Right cardiac atrium (tissue), 5 donors: ENCODE measurements at regions not wholly inside any gene's neighbourhood (a gene's known extent, or its start where the extent isn't known, plus 50 kb on each side); places are given as distances from the start of the nearest gene placed in this dataset.
"Not testable (repeated sequence)": the region's sequence is repeated elsewhere in the genome, so short reads cannot be mapped to it uniquely, and the experiment has no call there.

Source experiments
- ATAC-seq, 2 donors: fragments of 200-7000 bp; cut with Tn5 transposase; one replicate each; pipeline versions ENCODE4 v1.8.0 to v1.9.1; 2020; ENCODE audit warnings: moderate library complexity in 2 of 2, mild to moderate bottlenecking in 1 of 2
- DNase-seq, 3 donors: peaks; one replicate each; pipeline ENCODE4 v3.0.0-alpha.2; 2020
- H3K27ac ChIP-seq: one replicate; pipeline ENCODE4 v1.5.1; 2013; ENCODE audit warnings: mild to moderate bottlenecking, low read length, control low read depth, moderate library complexity
- H3K27me3 ChIP-seq: one replicate; pipeline ENCODE4 v1.6.1; 2013; ENCODE audit not compliant: control insufficient read depth, insufficient read depth
- H3K4me1 ChIP-seq: one replicate; pipeline ENCODE4 v1.6.1; 2013; ENCODE audit warnings: low read length; ENCODE audit not compliant: control insufficient read depth, insufficient read depth
- H3K4me3 ChIP-seq: one replicate; pipeline ENCODE4 v1.5.1; 2013; ENCODE audit warnings: low read length, control low read depth
- H3K9me3 ChIP-seq: one replicate; pipeline ENCODE4 v1.6.1; 2013; ENCODE audit warnings: low read length; ENCODE audit not compliant: control insufficient read depth
- WGBS: extraction: QIAGEN DNeasy Blood & Tissue Kit; methylation state at CpG from one replicate; pipeline ENCODE4 v1.1.7; 2013; 5-methylcytosine and 5-hydroxymethylcytosine counted together
- intact Hi-C, 4 donors: fragments of 100-400 bp; cut with DNase I; formaldehyde crosslinking; loops; one replicate each; pipeline versions ENCODE4 v1.11.0 to v1.14.0; 2022 to 2023
- donor health status: healthy with polysubstance abuse.
- donor health status: DM: no; HTN: yes; CAD: no.
- donor health status: DM: no; HTN: no; CAD: no.
- donor health status: DM: no; HTN: yes; CAD: no; lungs with severe emphysema.
- donor health status: DM: yes; HTN: yes; CAD: no.

DNA sequence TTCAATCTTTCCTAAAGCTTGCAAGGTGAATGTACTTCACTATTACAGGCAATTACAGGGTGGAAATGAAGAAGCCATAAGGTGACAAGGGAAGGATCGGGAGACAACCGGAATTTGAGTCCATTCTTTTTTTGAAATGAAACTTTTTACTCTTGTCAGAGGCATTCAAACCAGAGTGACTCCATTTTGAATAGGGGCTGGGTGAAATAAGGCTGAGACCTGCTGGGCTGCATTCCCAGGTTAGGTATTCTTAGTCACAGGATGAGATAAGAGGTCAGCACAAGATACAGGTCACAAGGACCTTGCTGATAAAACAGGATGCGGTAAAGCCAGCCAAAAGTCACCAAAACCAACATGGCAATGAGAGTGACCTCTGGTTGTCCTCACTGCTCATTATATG, 363.3 kb downstream of the TYW1 start:
- no peak for DNase-seq
- Histone ChIP-seq H3K27ac (no peak overlapping the region), H3K27me3 (no peaks in the 10 kb centered on the region), H3K9me3 (no peaks in the 10 kb centered on the region), H3K4me1 (no peaks in the 10 kb centered on the region), H3K4me3 (no peak overlapping the region)
- intact Hi-C loops: no loop called here
- peak in 1 of 2 donors; percentile 27 for ATAC-seq
- 43% methylated on average over 3 of the region's 3 CpGs for WGBS

DNA sequence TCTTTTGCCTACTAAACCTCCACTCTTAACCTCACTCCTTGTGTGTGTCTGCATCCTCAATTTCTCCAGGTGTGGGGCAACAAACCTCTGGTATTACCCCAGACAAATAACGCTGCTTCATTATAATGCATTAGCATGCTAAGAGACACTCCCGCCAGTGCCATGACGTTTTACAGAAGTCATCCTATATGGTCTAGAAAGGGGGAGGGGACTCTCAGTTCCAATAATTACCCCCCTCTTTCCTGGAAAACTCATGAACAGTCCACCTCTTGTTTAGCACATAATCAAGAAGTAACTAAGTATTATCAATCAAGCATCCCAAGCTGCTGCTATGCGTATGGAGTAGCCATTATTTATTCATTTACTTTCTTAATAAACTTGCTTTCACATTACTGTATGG, 364.5 kb downstream of the TYW1 start:
- Histone ChIP-seq H3K4me3 (no peak overlapping the region), H3K4me1 (no peaks in the 10 kb centered on the region), H3K27me3 (no peaks in the 10 kb centered on the region), H3K9me3 (no peaks in the 10 kb centered on the region), H3K27ac (no peak overlapping the region)
- DNase-seq (no peak), ATAC-seq (no peak)
- WGBS: 84% methylated on average over 4 of the region's 4 CpGs
- intact Hi-C loops: no loop called here

DNA sequence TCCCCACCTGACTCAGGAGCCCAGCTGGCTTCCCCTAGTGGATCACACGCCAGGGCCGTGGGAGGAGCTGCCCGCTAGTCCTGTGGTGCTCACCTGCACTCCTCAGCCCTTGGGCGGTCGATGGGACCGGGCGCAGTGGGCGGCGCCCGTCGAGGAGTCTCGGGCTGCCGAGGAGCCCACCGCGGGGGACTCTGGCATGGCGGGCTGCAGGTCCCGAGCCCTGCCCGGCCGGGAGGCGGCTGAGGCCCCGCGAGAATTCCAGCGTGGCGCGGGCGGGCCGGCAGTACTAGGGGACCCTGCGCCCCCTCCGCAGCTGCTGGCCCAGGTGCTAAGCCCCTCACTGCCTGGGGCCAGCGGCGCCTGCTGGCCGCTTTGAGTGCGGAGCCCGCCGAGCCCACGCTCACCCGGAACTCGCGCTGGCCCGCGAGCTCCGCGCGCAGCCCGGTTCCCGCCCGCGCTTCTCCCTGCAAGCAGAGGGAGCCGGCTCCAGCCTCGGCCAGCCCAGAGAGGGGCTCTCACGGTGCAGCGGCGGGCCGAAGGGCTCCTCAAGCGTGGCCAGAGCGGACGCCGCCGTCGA, 367.9 kb downstream of the TYW1 start:
- Histone ChIP-seq H3K27ac (no peak overlapping the region), H3K4me1 (no peaks in the 10 kb centered on the region), H3K27me3 (no peaks in the 10 kb centered on the region), H3K4me3 (no peak overlapping the region), H3K9me3 (no peaks in the 10 kb centered on the region)
- DNase-seq (peak in 2 of 3 donors; percentile 53 to 69), ATAC-seq (peak; percentile 37 to 49)
- WGBS: 65% methylated on average over 60 of the region's 60 CpGs
- intact Hi-C loops: no loop called here

- H3K9me3 ChIP-seq: no peaks in the 10 kb centered on the region
- no peaks in the 10 kb centered on the region for H3K27me3 ChIP-seq
- no peak overlapping the region for H3K27ac ChIP-seq
- 36% methylated on average over 18 of the region's 18 CpGs for WGBS
- intact Hi-C loops: no loop called here
- no peak overlapping the region for H3K4me3 ChIP-seq
- peak; percentile 86 to 91 for ATAC-seq
- H3K4me1 ChIP-seq: no peaks in the 10 kb centered on the region
- peak in 2 of 3 donors; percentile 23 to 63 for DNase-seq
Observed at GRCh38 chr7:67371429-67372305, 375.0 kb downstream of the TYW1 start.

DNA sequence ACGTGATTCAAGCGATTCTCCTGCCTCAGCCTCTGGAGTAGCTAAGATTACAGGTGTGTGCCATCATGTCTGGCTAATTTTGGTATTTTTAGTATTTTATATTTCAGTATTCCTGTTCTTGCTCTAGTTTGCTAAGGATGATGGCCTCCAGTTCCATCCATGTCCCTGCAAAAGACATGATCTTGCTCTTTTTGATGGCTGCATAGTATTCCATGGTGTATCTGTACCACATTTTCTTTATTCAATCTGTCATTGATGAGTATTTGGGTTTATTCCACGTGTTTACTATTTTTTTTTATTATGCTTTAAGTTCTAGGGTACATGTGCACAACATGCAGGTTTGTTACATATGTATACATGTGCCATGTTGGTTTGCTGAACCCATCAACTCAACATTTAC, 376.8 kb downstream of the TYW1 start:
- DNase-seq, H3K27ac ChIP-seq, ATAC-seq, H3K4me3 ChIP-seq, H3K9me3 ChIP-seq, H3K27me3 ChIP-seq, H3K4me1 ChIP-seq, intact Hi-C loops: not testable (repeated sequence)
- 72% methylated on average over 3 of the region's 3 CpGs for WGBS

DNA sequence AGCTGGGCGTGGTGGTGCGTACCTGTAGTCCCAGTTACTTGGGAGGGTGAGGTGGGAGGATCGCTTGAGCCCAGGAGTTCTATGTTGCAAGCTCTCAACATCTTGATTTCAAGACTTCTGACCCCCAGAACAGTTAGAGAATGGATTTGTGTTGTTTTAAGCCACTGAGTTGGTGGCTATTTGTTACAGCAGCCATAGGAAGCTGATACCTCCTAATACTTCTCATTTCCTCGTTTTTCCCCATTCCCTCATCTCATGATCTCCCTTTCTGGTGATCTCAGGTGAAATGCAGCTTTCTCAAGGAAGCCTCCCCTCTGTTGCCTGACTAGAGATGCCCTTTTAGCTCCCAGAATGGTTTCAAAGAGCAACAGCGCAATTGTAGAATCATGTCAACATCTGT, 378.8 kb downstream of the TYW1 start:
- no peak for ATAC-seq
- Histone ChIP-seq H3K27me3 (no peaks in the 10 kb centered on the region), H3K27ac (no peak overlapping the region), H3K9me3 (no peaks in the 10 kb centered on the region), H3K4me3 (no peak overlapping the region), H3K4me1 (no peaks in the 10 kb centered on the region)
- intact Hi-C loops: no loop called here
- DNase-seq: no peak
- 86% methylated on average over 5 of the region's 5 CpGs for WGBS

- peak; percentile 77 to 84 for ATAC-seq
- H3K4me1 ChIP-seq: no peaks in the 10 kb centered on the region
- intact Hi-C loops: no loop called here
- H3K27me3 ChIP-seq: no peaks in the 10 kb centered on the region
- no peak overlapping the region for H3K27ac ChIP-seq
- DNase-seq: peak; percentile 41 to 79 (median 78)
- H3K9me3 ChIP-seq: no peaks in the 10 kb centered on the region
- WGBS: 33% methylated on average over 16 of the region's 16 CpGs
- no peak overlapping the region for H3K4me3 ChIP-seq
Observed at GRCh38 chr7:67377939-67378862, 381.6 kb downstream of the TYW1 start.

- no peaks in the 10 kb centered on the region for H3K4me1 ChIP-seq
- WGBS: 70% methylated on average over 4 of the region's 4 CpGs
- H3K27ac ChIP-seq: no peak overlapping the region
- intact Hi-C loops: no loop called here
- no peak for DNase-seq
- no peak overlapping the region for H3K4me3 ChIP-seq
- ATAC-seq: no peak
- H3K9me3 ChIP-seq: no peaks in the 10 kb centered on the region
- H3K27me3 ChIP-seq: no peaks in the 10 kb centered on the region
Observed at GRCh38 chr7:67380326-67380725, 383.7 kb downstream of the TYW1 start.

GRCh38 chr7:67380858-67381257, 384.2 kb downstream of the TYW1 start:
- no peaks in the 10 kb centered on the region for H3K9me3 ChIP-seq
- H3K4me3 ChIP-seq: no peak overlapping the region
- DNase-seq: no peak
- ATAC-seq: no peak
- no peak overlapping the region for H3K27ac ChIP-seq
- 72% methylated on average over 4 of the region's 4 CpGs for WGBS
- intact Hi-C loops: no loop called here
- H3K4me1 ChIP-seq: no peaks in the 10 kb centered on the region
- H3K27me3 ChIP-seq: no peaks in the 10 kb centered on the region

DNA sequence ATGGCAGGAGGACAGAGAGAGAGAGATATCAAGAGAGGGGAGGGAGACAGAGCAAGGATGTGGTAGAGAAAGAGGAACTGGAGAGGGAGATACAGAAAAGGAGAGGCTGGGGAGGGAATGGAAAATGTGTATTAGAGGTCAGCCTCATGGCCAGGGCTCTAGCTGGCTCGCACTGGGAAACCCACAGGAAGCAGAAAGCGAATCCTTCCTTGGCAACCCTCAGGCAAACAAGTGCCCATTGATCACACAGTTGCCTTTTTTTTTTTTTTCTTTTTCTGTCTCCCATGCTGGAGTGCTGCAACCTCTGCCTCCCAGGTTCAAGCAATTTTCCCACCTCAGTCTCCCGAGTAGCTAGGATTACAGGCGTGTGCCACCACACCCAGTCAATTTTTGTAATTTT, 391.2 kb downstream of the TYW1 start:
- Histone ChIP-seq H3K4me1 (no peaks in the 10 kb centered on the region), H3K27ac (no peak overlapping the region), H3K4me3 (no peak overlapping the region), H3K27me3 (no peaks in the 10 kb centered on the region), H3K9me3 (no peaks in the 10 kb centered on the region)
- DNase-seq (no peak), ATAC-seq (no peak)
- WGBS: 79% methylated on average over 4 of the region's 4 CpGs
- intact Hi-C loops: no loop called here

GRCh38 chr7:67391168-67391567, 394.5 kb downstream of the TYW1 start:
- no peaks in the 10 kb centered on the region for H3K9me3 ChIP-seq
- no peak for ATAC-seq
- intact Hi-C loops: no loop called here
- no peak for DNase-seq
- 67% methylated on average over 19 of the region's 19 CpGs for WGBS
- H3K4me1 ChIP-seq: no peaks in the 10 kb centered on the region
- H3K27ac ChIP-seq: no peak overlapping the region
- no peaks in the 10 kb centered on the region for H3K27me3 ChIP-seq
- H3K4me3 ChIP-seq: no peak overlapping the region
